Osteoblast (primary cell): ENCODE measurements at regions not wholly inside any gene's neighbourhood (a gene's known extent, or its start where the extent isn't known, plus 50 kb on each side); places are given as distances from the start of the nearest gene placed in this dataset.

Experiments
- DNase-seq: peaks from one replicate; pipeline ENCODE4 v3.0.0; 2011; ENCODE audit warnings: low spot score, mixed read lengths; ENCODE audit not compliant: insufficient read length; ENCODE audit errors: missing footprints
- H2AFZ ChIP-seq: 2 replicates; pipeline ENCODE4 v1.6.0; 2011; ENCODE audit warnings: mild to moderate bottlenecking, low read length
- H3K27ac ChIP-seq: 2 replicates; pipeline ENCODE4 v1.5.1; 2011; ENCODE audit warnings: mild to moderate bottlenecking, low read depth, low read length, moderate library complexity
- H3K27me3 ChIP-seq: 2 replicates; pipeline ENCODE4 v1.6.0; 2012; ENCODE audit warnings: mild to moderate bottlenecking, control low read depth, inconsistent platforms, low read length, moderate library complexity; ENCODE audit not compliant: insufficient read depth
- H3K36me3 ChIP-seq: 2 replicates; pipeline ENCODE4 v1.5.1; 2011; ENCODE audit warnings: mild to moderate bottlenecking, low read length, control low read depth, moderate library complexity; ENCODE audit not compliant: insufficient read depth
- H3K4me1 ChIP-seq: 2 replicates; pipeline ENCODE4 v1.5.1; 2011; ENCODE audit warnings: mild to moderate bottlenecking, low read length, control low read depth, moderate library complexity; ENCODE audit not compliant: insufficient read depth
- H3K4me2 ChIP-seq: 2 replicates; pipeline ENCODE4 v1.6.0; 2011; ENCODE audit warnings: mild to moderate bottlenecking, low read length; ENCODE audit not compliant: insufficient read depth
- H3K4me3 ChIP-seq: fragments of 200-600 bp; sonication (generic); 3 replicates; pipeline ENCODE4 v1.5.1; 2012; ENCODE audit warnings: mild to moderate bottlenecking, low read length, inconsistent platforms; ENCODE audit not compliant: insufficient read depth
- H3K79me2 ChIP-seq: 2 replicates; pipeline ENCODE4 v1.6.0; 2012; ENCODE audit warnings: mild to moderate bottlenecking, low read length, control low read depth, inconsistent platforms; ENCODE audit not compliant: insufficient read depth
- H3K9me3 ChIP-seq: 2 replicates; pipeline ENCODE4 v1.5.1; 2011; ENCODE audit warnings: low read depth, low read length, control low read depth
- H4K20me1 ChIP-seq: 2 replicates; pipeline ENCODE4 v1.6.0; 2012; ENCODE audit warnings: mild to moderate bottlenecking, low read length, control low read depth; ENCODE audit not compliant: insufficient read depth
- CTCF ChIP-seq: IDR thresholded peaks from 2 replicates; pipeline ENCODE4 v1.5.1; 2011; ENCODE audit warnings: mild to moderate bottlenecking, low read depth, low read length, moderate library complexity; ENCODE audit errors: extremely low read depth

GRCh38 chr18:38634117-38634516, 1068.5 kb upstream of the CELF4 start:
- Histone ChIP-seq H3K4me3 (no peak overlapping the region), H3K36me3 (no peaks in the 10 kb centered on the region), H3K4me2 (no peak overlapping the region), H2AFZ (no peak overlapping the region), H3K27ac (no peak overlapping the region), H3K27me3 (no peaks in the 10 kb centered on the region), H3K79me2 (no peaks in the 10 kb centered on the region), H3K4me1 (no peaks in the 10 kb centered on the region), H4K20me1 (no peaks in the 10 kb centered on the region), H3K9me3 (peaks cover 7% of the 10 kb centered on the region)
- no peak for TF ChIP-seq CTCF
- DNase-seq = no peak

- H4K20me1 ChIP-seq = no peaks in the 10 kb centered on the region
- H3K4me1 ChIP-seq = no peaks in the 10 kb centered on the region
- H3K79me2 ChIP-seq = no peaks in the 10 kb centered on the region
- no peak for TF ChIP-seq CTCF
- peaks cover 4% of the 10 kb centered on the region for H3K9me3 ChIP-seq
- H3K4me2 ChIP-seq = no peak overlapping the region
- no peaks in the 10 kb centered on the region for H3K27me3 ChIP-seq
- no peak for DNase-seq
- H3K36me3 ChIP-seq = no peaks in the 10 kb centered on the region
- H2AFZ ChIP-seq = no peak overlapping the region
- no peak overlapping the region for H3K27ac ChIP-seq
- H3K4me3 ChIP-seq = no peak overlapping the region
Observed at GRCh38 chr18:38633333-38633732, 1067.7 kb upstream of the CELF4 start.

GRCh38 chr18:38619129-38619528, 1053.5 kb upstream of the CELF4 start:
- no peak for DNase-seq
- no peak overlapping the region for H3K4me3 ChIP-seq
- no peaks in the 10 kb centered on the region for H4K20me1 ChIP-seq
- no peak overlapping the region for H3K4me2 ChIP-seq
- no peaks in the 10 kb centered on the region for H3K4me1 ChIP-seq
- no peak overlapping the region for H3K27ac ChIP-seq
- no peak for TF ChIP-seq CTCF
- no peaks in the 10 kb centered on the region for H3K36me3 ChIP-seq
- H3K27me3 ChIP-seq = no peaks in the 10 kb centered on the region
- H2AFZ ChIP-seq = no peak overlapping the region
- no peaks in the 10 kb centered on the region for H3K79me2 ChIP-seq
- peaks cover 2% of the 10 kb centered on the region for H3K9me3 ChIP-seq

- Histone ChIP-seq H3K27me3 (no peaks in the 10 kb centered on the region), H3K27ac (no peak overlapping the region)
- no peak for TF ChIP-seq CTCF
Observed at GRCh38 chr18:38616306-38616705, 1050.7 kb upstream of the CELF4 start.

More at GRCh38 chr18:38616306-38616705, 1050.7 kb upstream of the CELF4 start:
- no peaks in the 10 kb centered on the region for H4K20me1 ChIP-seq
- no peak for DNase-seq
- no peaks in the 10 kb centered on the region for H3K36me3 ChIP-seq
- H3K9me3 ChIP-seq = no peaks in the 10 kb centered on the region
- no peak overlapping the region for H2AFZ ChIP-seq
- no peak overlapping the region for H3K4me2 ChIP-seq
- H3K4me1 ChIP-seq = no peaks in the 10 kb centered on the region
- H3K79me2 ChIP-seq = no peaks in the 10 kb centered on the region
- no peak overlapping the region for H3K4me3 ChIP-seq
